ENCODE measurements at regions not wholly inside any gene's neighbourhood (a gene's known extent, or its start where the extent isn't known, plus 50 kb on each side); places are given as distances from the start of the nearest gene placed in this dataset.

- DNase-seq = no peak
Measured at GRCh38 chr16:62249069-62249468, 212.8 kb upstream of the CDH8 start.

GRCh38 chr16:62240722-62241121 lies 204.5 kb upstream of the CDH8 start:
- no peak for DNase-seq

GRCh38 chr16:62225675-62226074 lies 189.4 kb upstream of the CDH8 start:
- peak in 1 of 2 experiments; percentile 56 for DNase-seq

GRCh38 chr16:62224646-62225209 lies 188.5 kb upstream of the CDH8 start:
- DNase-seq = no peak

GRCh38 chr16:62216837-62217236 lies 180.6 kb upstream of the CDH8 start:
- DNase-seq = no peak

- DNase-seq = peak in 1 of 2 experiments; percentile 3
Measured at GRCh38 chr16:62213763-62214162, 177.5 kb upstream of the CDH8 start.

- DNase-seq = no peak
Measured at GRCh38 chr16:62208934-62209333, 172.7 kb upstream of the CDH8 start.

- no peak for DNase-seq
Measured at GRCh38 chr16:62205459-62205858, 169.2 kb upstream of the CDH8 start.

- no peak for DNase-seq
Measured at GRCh38 chr16:62201911-62202310, 165.7 kb upstream of the CDH8 start.

- DNase-seq = peak in 1 of 2 experiments; percentile 24
Measured at GRCh38 chr16:62194828-62195227, 158.6 kb upstream of the CDH8 start.

GRCh38 chr16:62190426-62190825 lies 154.2 kb upstream of the CDH8 start:
- peak; percentile 1 to 30 for DNase-seq

- DNase-seq = no peak
Measured at GRCh38 chr16:62177351-62178203, 141.3 kb upstream of the CDH8 start.

GRCh38 chr16:62170642-62171041 lies 134.4 kb upstream of the CDH8 start:
- DNase-seq = no peak

GRCh38 chr16:62167551-62167950 lies 131.3 kb upstream of the CDH8 start:
- DNase-seq = no peak

- DNase-seq = no peak
Measured at GRCh38 chr16:62157544-62157943, 121.3 kb upstream of the CDH8 start.

- no peak for DNase-seq
Measured at GRCh38 chr16:62156971-62157370, 120.7 kb upstream of the CDH8 start.

- DNase-seq = no peak
Measured at GRCh38 chr16:62149631-62150030, 113.4 kb upstream of the CDH8 start.

GRCh38 chr16:62137996-62138395 lies 101.8 kb upstream of the CDH8 start:
- DNase-seq = no peak

- no peak for DNase-seq
Measured at GRCh38 chr16:62135911-62136310, 99.7 kb upstream of the CDH8 start.

- DNase-seq = no peak
Measured at GRCh38 chr16:62135446-62135845, 99.2 kb upstream of the CDH8 start.

GRCh38 chr16:62130101-62130500 lies 93.9 kb upstream of the CDH8 start:
- no peak for DNase-seq

GRCh38 chr16:62105244-62105643 lies 69.0 kb upstream of the CDH8 start:
- DNase-seq = no peak

- no peak for DNase-seq
Measured at GRCh38 chr16:62102588-62102987, 66.3 kb upstream of the CDH8 start.

- DNase-seq = no peak
Measured at GRCh38 chr16:62100651-62101050, 64.4 kb upstream of the CDH8 start.

GRCh38 chr16:62089715-62090114 lies 53.5 kb upstream of the CDH8 start:
- no peak for DNase-seq
